ENCODE measurements at regions not wholly inside any gene's neighbourhood (a gene's known extent, or its start where the extent isn't known, plus 50 kb on each side); places are given as distances from the start of the nearest gene placed in this dataset.

DNA sequence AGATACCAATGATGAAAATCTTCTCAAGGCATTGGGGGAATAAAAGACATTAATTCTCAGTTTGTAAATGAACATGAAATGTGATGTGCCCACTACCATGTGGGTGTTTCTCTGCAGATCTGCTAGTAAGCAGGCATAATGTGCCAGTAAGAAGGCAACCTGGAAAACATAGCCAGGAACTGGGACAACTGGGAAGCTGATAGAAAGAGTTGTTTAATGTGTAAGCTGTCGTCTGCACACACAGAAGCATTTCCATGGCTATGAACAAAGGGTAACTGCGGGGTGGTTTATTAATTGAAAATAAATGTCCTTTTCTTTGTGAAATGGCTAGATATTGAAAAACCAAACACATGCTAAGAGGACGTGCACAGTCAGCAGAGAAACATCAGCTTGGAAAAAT, 52.0 kb downstream of the ZC3H11B start:
- Histone ChIP-seq H3K79me2 (ENCODE audit: insufficient read depth, low read length) (no peaks in the 10 kb centered on the region), H3K9ac (ENCODE audit: low read depth, low read length) (no peak overlapping the region), H3K27me3 (ENCODE audit: insufficient read depth, low read length, poor library complexity) (no peaks in the 10 kb centered on the region), H3K4me3 (ENCODE audit: low read depth in 1 of 2, low read length in 2 of 2) (no peak overlapping the region), H2AFZ (ENCODE audit: low read depth, low read length) (no peak overlapping the region), H3K4me2 (ENCODE audit: insufficient read depth, low read length) (no peak overlapping the region), H4K20me1 (ENCODE audit: insufficient read depth, low read length) (no peaks in the 10 kb centered on the region), H3K27ac (ENCODE audit: low read length) (no peak overlapping the region), H3K9me3 (ENCODE audit: insufficient read depth, low read length, severe bottlenecking) (no peaks in the 10 kb centered on the region), H3K4me1 (ENCODE audit: insufficient read depth, low read length) (no peaks in the 10 kb centered on the region), H3K36me3 (ENCODE audit: insufficient read depth, low read length) (no peaks in the 10 kb centered on the region)
- TF ChIP-seq EZH2 (IDR thresholded peaks at IDR 0.05; ENCODE audit: borderline replicate concordance, low read depth, low read length, severe bottlenecking) = no peak
- TF ChIP-seq, protein P1, sequence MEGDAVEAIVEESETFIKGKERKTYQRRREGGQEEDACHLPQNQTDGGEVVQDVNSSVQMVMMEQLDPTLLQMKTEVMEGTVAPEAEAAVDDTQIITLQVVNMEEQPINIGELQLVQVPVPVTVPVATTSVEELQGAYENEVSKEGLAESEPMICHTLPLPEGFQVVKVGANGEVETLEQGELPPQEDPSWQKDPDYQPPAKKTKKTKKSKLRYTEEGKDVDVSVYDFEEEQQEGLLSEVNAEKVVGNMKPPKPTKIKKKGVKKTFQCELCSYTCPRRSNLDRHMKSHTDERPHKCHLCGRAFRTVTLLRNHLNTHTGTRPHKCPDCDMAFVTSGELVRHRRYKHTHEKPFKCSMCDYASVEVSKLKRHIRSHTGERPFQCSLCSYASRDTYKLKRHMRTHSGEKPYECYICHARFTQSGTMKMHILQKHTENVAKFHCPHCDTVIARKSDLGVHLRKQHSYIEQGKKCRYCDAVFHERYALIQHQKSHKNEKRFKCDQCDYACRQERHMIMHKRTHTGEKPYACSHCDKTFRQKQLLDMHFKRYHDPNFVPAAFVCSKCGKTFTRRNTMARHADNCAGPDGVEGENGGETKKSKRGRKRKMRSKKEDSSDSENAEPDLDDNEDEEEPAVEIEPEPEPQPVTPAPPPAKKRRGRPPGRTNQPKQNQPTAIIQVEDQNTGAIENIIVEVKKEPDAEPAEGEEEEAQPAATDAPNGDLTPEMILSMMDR (IDR thresholded peaks at IDR 0.05; ENCODE audit: borderline replicate concordance, extremely low read depth, low read length, poor library complexity, severe bottlenecking) = no peak
- DNase-seq (no peak), ATAC-seq (ENCODE audit: insufficient read depth, low read depth) (no peak)

DNA sequence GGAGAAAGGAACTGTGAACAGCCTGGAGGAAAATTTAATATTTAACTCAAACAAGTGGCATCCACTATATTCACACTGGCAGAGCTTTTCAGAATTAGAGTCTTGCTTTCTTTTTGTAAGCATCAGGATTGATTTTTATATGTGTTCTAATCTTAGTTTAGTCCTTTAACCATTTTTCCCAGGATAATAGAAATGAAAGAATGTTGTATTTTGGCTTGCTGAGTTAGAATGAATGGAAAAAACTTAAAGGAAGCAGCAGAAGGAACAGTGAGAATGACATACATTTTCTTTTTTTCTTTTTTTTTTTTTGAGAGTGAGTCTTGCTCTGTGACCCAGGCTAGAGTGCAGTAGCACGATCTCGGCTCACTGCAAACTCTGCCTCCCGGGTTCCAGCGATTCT, 53.0 kb downstream of the ZC3H11B start:
- Histone ChIP-seq H3K79me2 (ENCODE audit: insufficient read depth, low read length) (no peaks in the 10 kb centered on the region), H3K9me3 (ENCODE audit: insufficient read depth, low read length, severe bottlenecking) (no peaks in the 10 kb centered on the region), H3K27ac (ENCODE audit: low read length) (no peak overlapping the region), H2AFZ (ENCODE audit: low read depth, low read length) (no peak overlapping the region), H3K9ac (ENCODE audit: low read depth, low read length) (no peak overlapping the region), H3K4me2 (ENCODE audit: insufficient read depth, low read length) (no peak overlapping the region), H3K4me1 (ENCODE audit: insufficient read depth, low read length) (no peaks in the 10 kb centered on the region), H3K36me3 (ENCODE audit: insufficient read depth, low read length) (no peaks in the 10 kb centered on the region), H3K27me3 (ENCODE audit: insufficient read depth, low read length, poor library complexity) (no peaks in the 10 kb centered on the region), H4K20me1 (ENCODE audit: insufficient read depth, low read length) (no peaks in the 10 kb centered on the region), H3K4me3 (ENCODE audit: low read depth in 1 of 2, low read length in 2 of 2) (no peak overlapping the region)
- DNase-seq = no peak
- no peak for ATAC-seq (ENCODE audit: insufficient read depth, low read depth)
- TF ChIP-seq, protein P1 (IDR thresholded peaks at IDR 0.05; ENCODE audit: borderline replicate concordance, extremely low read depth, low read length, poor library complexity, severe bottlenecking) = no peak
- TF ChIP-seq EZH2 (IDR thresholded peaks at IDR 0.05; ENCODE audit: borderline replicate concordance, low read depth, low read length, severe bottlenecking) = no peak

DNA sequence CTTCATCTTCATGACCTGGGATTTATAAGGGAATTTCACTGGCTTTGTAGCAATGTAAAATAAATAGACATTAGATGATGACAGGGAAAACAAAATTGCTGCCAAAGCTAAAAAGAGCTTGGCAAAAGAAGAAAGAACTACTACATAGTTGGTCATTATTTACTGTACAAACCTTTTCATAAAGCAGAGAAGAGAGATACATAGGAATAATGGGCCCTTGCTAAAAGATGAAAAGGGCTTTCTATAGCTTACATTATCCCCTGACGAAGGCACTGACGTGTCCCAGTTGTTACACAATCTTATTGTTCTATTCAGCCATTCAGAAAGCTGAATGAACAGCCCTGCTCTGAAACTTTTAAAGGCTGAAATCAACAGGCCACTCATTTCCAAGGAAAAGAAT, 57.1 kb downstream of the ZC3H11B start:
- no peak for ATAC-seq (ENCODE audit: insufficient read depth, low read depth)
- no peaks in the 10 kb centered on the region for H3K27me3 ChIP-seq (ENCODE audit: insufficient read depth, low read length, poor library complexity)
- H3K27ac ChIP-seq (ENCODE audit: low read length) = no peak overlapping the region
- TF ChIP-seq EZH2 (IDR thresholded peaks at IDR 0.05; ENCODE audit: borderline replicate concordance, low read depth, low read length, severe bottlenecking) = no peak
- TF ChIP-seq, protein P1 (IDR thresholded peaks at IDR 0.05; ENCODE audit: borderline replicate concordance, extremely low read depth, low read length, poor library complexity, severe bottlenecking) = no peak
- H3K4me3 ChIP-seq (ENCODE audit: low read depth in 1 of 2, low read length in 2 of 2) = no peak overlapping the region
- no peaks in the 10 kb centered on the region for H3K4me1 ChIP-seq (ENCODE audit: insufficient read depth, low read length)
- no peaks in the 10 kb centered on the region for H3K36me3 ChIP-seq (ENCODE audit: insufficient read depth, low read length)
- no peaks in the 10 kb centered on the region for H3K79me2 ChIP-seq (ENCODE audit: insufficient read depth, low read length)
- no peak for DNase-seq
- H3K9ac ChIP-seq (ENCODE audit: low read depth, low read length) = no peak overlapping the region
- no peak overlapping the region for H3K4me2 ChIP-seq (ENCODE audit: insufficient read depth, low read length)
- H3K9me3 ChIP-seq (ENCODE audit: insufficient read depth, low read length, severe bottlenecking) = no peaks in the 10 kb centered on the region
- no peak overlapping the region for H2AFZ ChIP-seq (ENCODE audit: low read depth, low read length)
- H4K20me1 ChIP-seq (ENCODE audit: insufficient read depth, low read length) = no peaks in the 10 kb centered on the region

Data from DND-41 (cell line).